ENCODE measurements at regions not wholly inside any gene's neighbourhood (a gene's known extent, or its start where the extent isn't known, plus 50 kb on each side); places are given as distances from the start of the nearest gene placed in this dataset.

DNA sequence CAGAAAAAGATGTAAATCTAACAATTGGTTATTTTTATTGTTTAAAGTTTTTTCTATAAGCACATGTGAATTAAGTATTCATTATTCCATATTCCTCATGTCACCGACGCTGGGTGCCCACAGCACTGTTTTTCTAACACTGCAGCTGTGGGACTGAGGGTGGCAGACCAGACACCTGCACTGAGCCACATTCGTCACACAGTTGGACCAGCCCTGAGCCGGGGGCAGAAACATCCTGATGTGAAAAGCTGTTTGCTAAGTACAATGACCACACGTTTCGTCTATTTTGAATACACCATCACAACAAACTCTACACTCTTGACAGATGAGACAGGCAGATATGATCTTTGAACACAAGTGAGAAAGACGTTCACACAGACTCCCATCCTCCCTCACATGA is 749.5 kb downstream of the KCNJ18 start:
- TF ChIP-seq, protein P1, sequence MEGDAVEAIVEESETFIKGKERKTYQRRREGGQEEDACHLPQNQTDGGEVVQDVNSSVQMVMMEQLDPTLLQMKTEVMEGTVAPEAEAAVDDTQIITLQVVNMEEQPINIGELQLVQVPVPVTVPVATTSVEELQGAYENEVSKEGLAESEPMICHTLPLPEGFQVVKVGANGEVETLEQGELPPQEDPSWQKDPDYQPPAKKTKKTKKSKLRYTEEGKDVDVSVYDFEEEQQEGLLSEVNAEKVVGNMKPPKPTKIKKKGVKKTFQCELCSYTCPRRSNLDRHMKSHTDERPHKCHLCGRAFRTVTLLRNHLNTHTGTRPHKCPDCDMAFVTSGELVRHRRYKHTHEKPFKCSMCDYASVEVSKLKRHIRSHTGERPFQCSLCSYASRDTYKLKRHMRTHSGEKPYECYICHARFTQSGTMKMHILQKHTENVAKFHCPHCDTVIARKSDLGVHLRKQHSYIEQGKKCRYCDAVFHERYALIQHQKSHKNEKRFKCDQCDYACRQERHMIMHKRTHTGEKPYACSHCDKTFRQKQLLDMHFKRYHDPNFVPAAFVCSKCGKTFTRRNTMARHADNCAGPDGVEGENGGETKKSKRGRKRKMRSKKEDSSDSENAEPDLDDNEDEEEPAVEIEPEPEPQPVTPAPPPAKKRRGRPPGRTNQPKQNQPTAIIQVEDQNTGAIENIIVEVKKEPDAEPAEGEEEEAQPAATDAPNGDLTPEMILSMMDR (conservative IDR thresholded peaks at IDR 0.05; ENCODE audit: low read depth, low read length), result no peak
- TF ChIP-seq EZH2 (IDR thresholded peaks at IDR 0.05; ENCODE audit: borderline replicate concordance, low read depth, low read length, poor library complexity, severe bottlenecking), result no peak

All from A673 (cell line).